Mesenchymal stem cell (in vitro differentiated cells and primary cell): ENCODE measurements at regions not wholly inside any gene's neighbourhood (a gene's known extent, or its start where the extent isn't known, plus 50 kb on each side); places are given as distances from the start of the nearest gene placed in this dataset.

Source experiments
- DNase-seq: peaks from one replicate; pipeline ENCODE4 v3.0.0-alpha.2; 2013
- H2AFZ ChIP-seq: one replicate; pipeline ENCODE4 v1.6.1; 2013; ENCODE audit warnings: low read depth, mild to moderate bottlenecking, control low read depth, inconsistent platforms, low read length, moderate library complexity
- H2AK5ac ChIP-seq: 2 replicates; pipeline ENCODE4 v1.6.1; 2013; ENCODE audit warnings: low read length, moderate library complexity, mild to moderate bottlenecking, inconsistent platforms; ENCODE audit not compliant: severe bottlenecking
- H2BK120ac ChIP-seq: one replicate; pipeline ENCODE4 v1.6.1; 2013; ENCODE audit warnings: low read depth, mild to moderate bottlenecking, inconsistent platforms, low read length, moderate library complexity
- H2BK12ac ChIP-seq, 2 experiments: one replicate each; pipeline ENCODE4 v1.6.1; 2013; ENCODE audit warnings: inconsistent platforms in 2 of 2, low read length in 2 of 2, mild to moderate bottlenecking in 2 of 2, moderate library complexity in 2 of 2, control low read depth in 1 of 2
- H2BK15ac ChIP-seq: one replicate; pipeline ENCODE4 v1.6.1; 2013; ENCODE audit warnings: mild to moderate bottlenecking, low read depth, inconsistent platforms; ENCODE audit not compliant: poor library complexity, severe bottlenecking
- H2BK5ac ChIP-seq: 2 replicates; pipeline ENCODE4 v1.6.1; 2013; ENCODE audit warnings: low read depth, mild to moderate bottlenecking, low read length, control low read depth, inconsistent platforms; ENCODE audit not compliant: poor library complexity, severe bottlenecking
- H3K14ac ChIP-seq, 2 experiments: one replicate each; pipeline ENCODE4 v1.6.1; 2013; ENCODE audit warnings: inconsistent platforms in 2 of 2, low read length in 2 of 2, control low read depth in 1 of 2, mild to moderate bottlenecking in 1 of 2, moderate library complexity in 1 of 2
- H3K18ac ChIP-seq, 2 experiments: one replicate each; pipeline ENCODE4 v1.6.1; 2013; ENCODE audit warnings: inconsistent platforms in 2 of 2, low read length in 2 of 2, control low read depth in 1 of 2, low read depth in 1 of 2, mild to moderate bottlenecking in 1 of 2
- H3K23ac ChIP-seq, 2 experiments: one replicate each; pipeline ENCODE4 v1.6.1; 2013; ENCODE audit warnings: inconsistent platforms in 2 of 2, low read length in 2 of 2, mild to moderate bottlenecking in 2 of 2, moderate library complexity in 2 of 2, control low read depth in 1 of 2
- H3K27ac ChIP-seq: 2 replicates; pipeline ENCODE4 v1.5.1; 2013; ENCODE audit warnings: mild to moderate bottlenecking, moderate library complexity, low read length, control low read depth, inconsistent platforms; ENCODE audit not compliant: poor library complexity, severe bottlenecking
- H3K27me3 ChIP-seq, 2 experiments: 2 replicates each; pipeline versions ENCODE4 v1.6.1 to v1.7.0; 2013; ENCODE audit warnings: low read length in 2 of 2, mild to moderate bottlenecking in 2 of 2, moderate library complexity in 2 of 2, control low read depth in 1 of 2, inconsistent platforms in 1 of 2; ENCODE audit not compliant: control insufficient read depth in 1 of 2, insufficient read depth in 1 of 2
- H3K36me3 ChIP-seq, 2 experiments: 2 replicates each; pipeline versions ENCODE4 v1.6.1 to v1.7.0; 2013; ENCODE audit warnings: low read length in 2 of 2, control low read depth in 1 of 2, inconsistent platforms in 1 of 2, low read depth in 1 of 2, mild to moderate bottlenecking in 1 of 2; ENCODE audit not compliant: insufficient read depth in 2 of 2, control insufficient read depth in 1 of 2
- H3K4ac ChIP-seq, 2 experiments: one replicate each; pipeline ENCODE4 v1.6.1; 2013; ENCODE audit warnings: inconsistent platforms in 2 of 2, low read length in 2 of 2, mild to moderate bottlenecking in 2 of 2, moderate library complexity in 2 of 2, control low read depth in 1 of 2, low read depth in 1 of 2
- H3K4me1 ChIP-seq: 2 replicates; pipeline ENCODE4 v1.6.1; 2013; ENCODE audit warnings: low read depth, low read length, control low read depth; ENCODE audit not compliant: control insufficient read depth, insufficient read depth
- H3K4me2 ChIP-seq: 2 replicates; pipeline ENCODE4 v1.6.1; 2013; ENCODE audit warnings: low read length, mild to moderate bottlenecking, inconsistent platforms; ENCODE audit not compliant: poor library complexity, severe bottlenecking
- H3K4me3 ChIP-seq, 2 experiments: 2 replicates each; pipeline versions ENCODE4 v1.5.1 to v1.7.0; 2013; ENCODE audit warnings: low read length in 2 of 2, mild to moderate bottlenecking in 2 of 2, control low read depth in 1 of 2, low read depth in 1 of 2; ENCODE audit not compliant: insufficient read depth in 1 of 2
- H3K79me1 ChIP-seq: replicated peaks from 2 replicates; pipeline ENCODE4 v1.6.1; 2013; ENCODE audit warnings: mild to moderate bottlenecking, control low read depth, low read length, inconsistent platforms; ENCODE audit not compliant: poor library complexity, severe bottlenecking
- H3K9ac ChIP-seq: 2 replicates; pipeline ENCODE4 v1.7.0; 2013; ENCODE audit warnings: mild to moderate bottlenecking, low read length, moderate library complexity
- H3K9me3 ChIP-seq: 2 replicates; pipeline ENCODE4 v1.7.0; 2013; ENCODE audit warnings: mild to moderate bottlenecking, low read length; ENCODE audit not compliant: control insufficient read depth
- H4K8ac ChIP-seq: one replicate; pipeline ENCODE4 v1.6.1; 2013; ENCODE audit warnings: inconsistent platforms, mild to moderate bottlenecking, low read length, moderate library complexity
- H4K91ac ChIP-seq: one replicate; pipeline ENCODE4 v1.6.1; 2013; ENCODE audit warnings: mild to moderate bottlenecking, low read length, inconsistent platforms
- WGBS: methylation state at CpG from one replicate; pipeline ENCODE4 v1.1.7; 2013; ENCODE audit warnings: mixed read lengths; 5-methylcytosine and 5-hydroxymethylcytosine counted together

GRCh38 chr4:97300561-97300960 lies 842.7 kb downstream of the STPG2 start:
- H2BK12ac ChIP-seq = no peak overlapping the region
- H2BK15ac ChIP-seq = no peak overlapping the region
- H4K8ac ChIP-seq = no peak overlapping the region
- no peak for DNase-seq
- 50% methylated on average over 2 of the region's 2 CpGs for WGBS
- H3K23ac ChIP-seq = no peak overlapping the region
- H3K27ac ChIP-seq = no peak overlapping the region
- no peak overlapping the region for H2BK120ac ChIP-seq
- no peak overlapping the region for H3K4me2 ChIP-seq
- H3K27me3 ChIP-seq = no peaks in the 10 kb centered on the region
- H4K91ac ChIP-seq = no peak overlapping the region
- H3K18ac ChIP-seq = no peak overlapping the region
- H3K14ac ChIP-seq = no peak overlapping the region
- no peak overlapping the region for H2BK5ac ChIP-seq
- H3K4me1 ChIP-seq = no peaks in the 10 kb centered on the region
- no peak overlapping the region for H3K9ac ChIP-seq
- no peaks in the 10 kb centered on the region for H3K36me3 ChIP-seq
- peaks cover 42% of the 10 kb centered on the region for H3K9me3 ChIP-seq
- no peak overlapping the region for H2AFZ ChIP-seq
- H3K4me3 ChIP-seq = no peak overlapping the region
- H2AK5ac ChIP-seq = no peak overlapping the region
- no peaks in the 10 kb centered on the region for H3K79me1 ChIP-seq
- H3K4ac ChIP-seq = no peak overlapping the region

- H3K9ac ChIP-seq = no peak overlapping the region
- no peak overlapping the region for H2BK15ac ChIP-seq
- no peaks in the 10 kb centered on the region for H3K79me1 ChIP-seq
- H4K91ac ChIP-seq = no peak overlapping the region
- H3K4me1 ChIP-seq = no peaks in the 10 kb centered on the region
- no peak for DNase-seq
- H2AK5ac ChIP-seq = no peak overlapping the region
- H3K27me3 ChIP-seq = no peaks in the 10 kb centered on the region
- WGBS = no CpG with 5 or more reads among the region's 2 CpGs
- H3K4me2 ChIP-seq = no peak overlapping the region
- H2BK12ac ChIP-seq = no peak overlapping the region
- peaks cover 21% of the 10 kb centered on the region for H3K9me3 ChIP-seq
- no peak overlapping the region for H2AFZ ChIP-seq
- no peak overlapping the region for H3K14ac ChIP-seq
- H2BK5ac ChIP-seq = no peak overlapping the region
- H4K8ac ChIP-seq = no peak overlapping the region
- H3K4me3 ChIP-seq = no peak overlapping the region
- H3K27ac ChIP-seq = no peak overlapping the region
- H2BK120ac ChIP-seq = no peak overlapping the region
- no peaks in the 10 kb centered on the region for H3K36me3 ChIP-seq
- H3K4ac ChIP-seq = no peak overlapping the region
- H3K23ac ChIP-seq = no peak overlapping the region
- no peak overlapping the region for H3K18ac ChIP-seq
Measured at GRCh38 chr4:97305351-97305750, 837.9 kb downstream of the STPG2 start.

DNA sequence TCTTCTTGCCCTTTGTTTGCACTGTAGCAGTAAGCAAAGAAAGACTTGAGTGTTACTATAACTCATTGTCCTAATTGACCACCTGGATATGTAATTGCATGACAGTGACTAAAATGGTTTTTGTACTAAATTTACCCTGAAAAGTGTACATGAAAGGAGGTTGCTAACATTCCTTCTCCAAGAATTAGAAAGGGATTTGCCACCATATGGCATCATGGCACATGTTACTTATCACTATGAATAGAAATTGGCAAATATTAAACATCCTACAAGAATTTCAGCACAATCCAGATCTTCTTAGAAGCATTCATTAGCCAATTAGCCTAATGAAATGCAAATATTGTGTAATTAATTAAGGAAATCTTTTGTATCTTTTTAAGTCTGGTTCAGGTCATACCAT lies 834.2 kb downstream of the STPG2 start:
- Histone ChIP-seq H2BK15ac (no peak overlapping the region), H2AFZ (no peak overlapping the region), H2BK120ac (no peak overlapping the region), H2BK12ac (no peak overlapping the region), H3K79me1 (no peaks in the 10 kb centered on the region), H3K18ac (no peak overlapping the region), H4K91ac (no peak overlapping the region), H3K36me3 (no peaks in the 10 kb centered on the region), H2BK5ac (no peak overlapping the region), H3K9ac (no peak overlapping the region), H3K9me3 (no peaks in the 10 kb centered on the region), H3K4ac (no peak overlapping the region), H4K8ac (no peak overlapping the region), H3K14ac (no peak overlapping the region), H3K4me1 (no peaks in the 10 kb centered on the region), H2AK5ac (no peak overlapping the region), H3K4me3 (no peak overlapping the region), H3K23ac (no peak overlapping the region), H3K27me3 (no peaks in the 10 kb centered on the region), H3K27ac (no peak overlapping the region), H3K4me2 (no peak overlapping the region)
- DNase-seq = no peak

DNA sequence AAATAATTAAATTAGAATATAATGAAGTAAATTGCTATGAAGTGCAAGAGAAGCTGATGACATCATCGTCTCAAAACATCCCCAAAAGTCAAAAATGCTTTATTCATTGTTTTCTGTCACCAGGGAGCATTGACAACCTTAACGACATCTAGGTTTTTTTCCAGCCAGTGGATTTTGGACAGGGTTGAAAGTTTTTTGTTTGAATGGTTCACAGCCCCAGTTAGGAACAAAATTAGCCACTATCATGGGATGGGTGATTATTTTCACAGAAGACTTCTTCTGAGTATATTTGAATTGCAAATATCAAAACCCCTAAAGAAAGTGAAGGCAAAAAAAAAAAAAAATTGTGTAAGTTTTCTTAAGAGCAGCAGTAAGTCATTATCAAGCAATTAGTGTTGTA lies 826.1 kb downstream of the STPG2 start:
- WGBS = 88% methylated on average over 1 of the region's 2 CpGs
- H2BK12ac ChIP-seq = no peak overlapping the region
- H2BK15ac ChIP-seq = no peak overlapping the region
- no peaks in the 10 kb centered on the region for H3K27me3 ChIP-seq
- no peak overlapping the region for H3K9ac ChIP-seq
- H3K18ac ChIP-seq = no peak overlapping the region
- no peak overlapping the region for H3K14ac ChIP-seq
- H3K4me1 ChIP-seq = no peaks in the 10 kb centered on the region
- no peak overlapping the region for H2AFZ ChIP-seq
- no peak for DNase-seq
- peaks cover 20% of the 10 kb centered on the region for H3K9me3 ChIP-seq
- H3K23ac ChIP-seq = no peak overlapping the region
- H3K4ac ChIP-seq = no peak overlapping the region
- no peaks in the 10 kb centered on the region for H3K36me3 ChIP-seq
- no peak overlapping the region for H2BK5ac ChIP-seq
- no peak overlapping the region for H4K91ac ChIP-seq
- no peaks in the 10 kb centered on the region for H3K79me1 ChIP-seq
- H3K4me3 ChIP-seq = no peak overlapping the region
- no peak overlapping the region for H3K27ac ChIP-seq
- no peak overlapping the region for H2BK120ac ChIP-seq
- no peak overlapping the region for H2AK5ac ChIP-seq
- H3K4me2 ChIP-seq = no peak overlapping the region
- no peak overlapping the region for H4K8ac ChIP-seq
